ENCODE measurements at regions not wholly inside any gene's neighbourhood (a gene's known extent, or its start where the extent isn't known, plus 50 kb on each side); places are given as distances from the start of the nearest gene placed in this dataset.

DNA sequence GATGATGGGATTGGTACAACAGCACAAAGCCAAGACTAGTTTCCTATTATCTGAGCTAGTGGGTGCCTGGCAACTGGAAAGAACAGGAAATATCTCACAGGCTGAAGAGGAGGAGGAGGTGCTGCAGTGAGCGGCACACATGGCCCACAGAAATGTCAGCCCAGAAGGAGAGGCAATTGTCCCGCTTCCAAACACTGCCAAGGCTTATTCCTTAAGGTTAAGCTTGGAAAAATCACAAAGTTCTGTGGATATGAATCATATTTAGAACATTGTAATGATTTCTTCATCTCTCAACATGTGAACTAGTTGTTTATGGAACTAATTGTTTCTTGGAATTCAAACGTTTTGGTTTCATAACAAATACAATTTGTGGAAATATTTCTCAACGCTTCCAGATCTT lies 1019.5 kb upstream of the SEMA6A start:
- TF ChIP-seq POLR2A (IDR thresholded peaks at IDR 0.05; ENCODE audit: low read length) (no peak), GATA1 (IDR thresholded peaks at IDR 0.05; ENCODE audit: low read depth, low read length) (no peak)
